ENCODE measurements at regions not wholly inside any gene's neighbourhood (a gene's known extent, or its start where the extent isn't known, plus 50 kb on each side); places are given as distances from the start of the nearest gene placed in this dataset.

- TF ChIP-seq POLR2A (IDR thresholded peaks at IDR 0.05; ENCODE audit: low read length): peak; percentile 57
- TF ChIP-seq GATA1 (IDR thresholded peaks at IDR 0.05; ENCODE audit: low read depth, low read length): peak; percentile 87
Measured at GRCh38 chr5:68420476-68421344, 205.2 kb downstream of the PIK3R1 start.
